ENCODE measurements at regions not wholly inside any gene's neighbourhood (a gene's known extent, or its start where the extent isn't known, plus 50 kb on each side); places are given as distances from the start of the nearest gene placed in this dataset.
A peak's percentile ranks its signal among the peaks of the same experiment; 100 is the strongest.

DNA sequence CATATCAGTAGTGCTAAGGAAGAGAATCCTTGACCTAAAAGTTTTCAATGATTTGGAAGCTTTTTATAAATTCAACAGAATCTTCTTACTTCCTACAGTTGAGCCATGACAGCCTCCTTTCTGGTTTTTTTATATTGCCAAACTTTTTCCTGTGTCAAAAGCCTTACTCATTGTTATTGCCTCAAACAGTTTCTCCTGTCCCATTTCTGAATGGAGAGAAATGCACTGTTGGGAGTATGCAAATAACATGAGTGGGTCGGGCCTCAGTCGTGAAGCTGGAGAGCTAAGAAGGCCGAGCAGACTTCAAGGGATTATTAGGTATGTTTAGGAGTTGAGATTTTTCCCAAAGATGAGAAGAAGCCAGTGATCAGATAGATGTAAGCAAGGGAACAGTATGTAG, 766.4 kb upstream of the KLHL1 start:
- peaks cover 3 to 6% of the 10 kb centered on the region in 2 donors for H3K9me3 Mint-ChIP-seq
- no peaks in the 10 kb centered on the region for H3K36me3 Mint-ChIP-seq
- DNase-seq = no peak
- no peak overlapping the region for H3K27ac Mint-ChIP-seq
- no peak for ATAC-seq (replicated peaks)
- H3K4me3 Mint-ChIP-seq = no peak overlapping the region
- no peaks in the 10 kb centered on the region for H3K27me3 Mint-ChIP-seq
- no peaks in the 10 kb centered on the region for H3K4me1 Mint-ChIP-seq

DNA sequence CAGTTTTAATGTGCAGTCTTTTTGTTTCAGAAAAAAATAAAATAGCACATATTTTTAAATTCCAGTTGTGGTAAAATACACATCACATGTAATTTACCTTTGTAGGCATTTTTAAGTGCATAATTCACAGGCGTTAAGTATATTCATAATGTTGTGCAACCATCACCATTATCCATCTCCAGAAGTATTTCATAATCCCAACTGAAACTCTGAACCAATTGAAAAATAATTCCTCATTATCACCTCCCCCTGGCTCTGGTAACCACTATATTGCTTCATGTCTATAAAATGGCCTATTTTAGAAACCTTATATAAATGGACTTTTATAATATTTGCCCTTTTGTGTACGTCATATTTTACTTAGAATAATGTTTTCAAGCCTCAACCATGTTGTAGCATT, 756.5 kb upstream of the KLHL1 start:
- no peak for ATAC-seq (replicated peaks)
- Mint-ChIP-seq H3K4me3 (no peak overlapping the region), H3K4me1 (no peaks in the 10 kb centered on the region), H3K9me3 (peaks cover 9 to 10% of the 10 kb centered on the region in 2 donors), H3K27me3 (no peaks in the 10 kb centered on the region), H3K27ac (no peak overlapping the region), H3K36me3 (no peaks in the 10 kb centered on the region)
- DNase-seq = no peak

DNA sequence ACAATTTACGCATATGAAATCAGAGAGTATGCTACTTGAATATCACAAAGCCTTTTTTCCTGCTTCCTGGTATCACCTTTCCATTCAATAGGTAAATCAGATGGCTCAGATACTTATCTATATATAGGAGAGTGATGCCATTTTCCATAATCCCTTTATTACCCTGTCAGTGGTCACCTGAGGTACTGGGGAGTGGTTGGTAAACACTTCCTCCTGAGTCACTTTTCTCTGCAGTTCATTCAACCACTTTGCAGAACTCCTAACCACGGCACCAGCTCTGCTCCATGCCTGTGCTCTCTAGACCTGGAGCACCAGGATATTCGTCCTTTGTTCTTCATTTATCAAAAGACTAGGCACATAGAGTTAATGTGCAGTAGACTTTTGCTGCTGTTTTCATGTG, 748.5 kb upstream of the KLHL1 start:
- H3K36me3 Mint-ChIP-seq = no peaks in the 10 kb centered on the region

DNA sequence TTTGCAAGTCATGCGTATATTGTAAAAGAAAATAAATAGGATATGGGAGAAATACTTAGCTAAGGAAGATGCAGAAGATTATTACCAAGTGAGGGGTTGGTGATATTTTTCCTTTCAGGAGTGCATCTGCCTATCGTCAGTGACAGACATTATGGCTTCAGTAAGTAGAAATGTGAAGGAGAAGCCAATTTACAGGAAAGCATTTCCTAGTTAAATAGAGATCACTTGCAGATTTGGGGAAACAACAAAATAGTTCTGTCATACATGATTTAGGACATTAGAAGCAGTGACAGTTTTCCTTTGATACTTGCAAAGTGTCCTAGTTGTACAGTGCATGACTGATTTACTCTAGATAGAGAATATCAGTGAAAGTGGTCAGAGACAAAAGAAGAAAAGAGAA, 747.8 kb upstream of the KLHL1 start:
- H3K27me3 Mint-ChIP-seq = no peaks in the 10 kb centered on the region
- H3K4me1 Mint-ChIP-seq = no peaks in the 10 kb centered on the region
- ATAC-seq (replicated peaks) (no peak), DNase-seq (no peak)
- no peaks in the 10 kb centered on the region for H3K36me3 Mint-ChIP-seq
- H3K27ac Mint-ChIP-seq = no peak overlapping the region
- H3K4me3 Mint-ChIP-seq = no peak overlapping the region
- H3K9me3 Mint-ChIP-seq = peaks cover 3 to 4% of the 10 kb centered on the region in 2 donors

More for the DNA sequence above, 748.5 kb upstream of the KLHL1 start:
- no peaks in the 10 kb centered on the region for H3K4me1 Mint-ChIP-seq
- H3K9me3 Mint-ChIP-seq = peaks cover 8% of the 10 kb centered on the region in 2 donors
- H3K27ac Mint-ChIP-seq = no peak overlapping the region
- no peak overlapping the region for H3K4me3 Mint-ChIP-seq
- ATAC-seq (replicated peaks) (no peak), DNase-seq (no peak)
- no peaks in the 10 kb centered on the region for H3K27me3 Mint-ChIP-seq

DNA sequence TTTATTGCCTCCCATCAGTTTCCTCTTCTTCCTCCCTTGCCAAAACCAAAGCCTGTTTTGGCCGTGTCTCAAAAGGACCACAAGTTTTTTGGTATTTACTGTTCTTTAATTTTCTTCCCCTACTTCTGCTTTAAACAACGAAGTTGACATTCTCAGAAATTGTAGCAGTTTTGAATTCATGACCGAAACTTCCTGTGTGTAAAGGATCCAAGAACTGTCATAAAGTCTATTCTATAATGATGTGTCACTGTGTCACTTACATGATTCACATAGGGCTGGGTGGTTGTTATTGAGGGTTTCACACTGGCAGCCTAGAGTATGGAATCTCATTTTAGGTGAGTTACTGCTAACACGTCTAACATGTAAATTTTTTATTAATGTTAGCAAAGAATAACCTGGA, 741.0 kb upstream of the KLHL1 start:
- Mint-ChIP-seq H3K4me3 (no peak overlapping the region), H3K36me3 (no peaks in the 10 kb centered on the region), H3K4me1 (no peaks in the 10 kb centered on the region), H3K27ac (no peak overlapping the region), H3K27me3 (no peaks in the 10 kb centered on the region), H3K9me3 (peaks cover 8% of the 10 kb centered on the region in 2 donors)
- ATAC-seq (replicated peaks) (peak in 1 of 2 donors; percentile 23), DNase-seq (no peak)

DNA sequence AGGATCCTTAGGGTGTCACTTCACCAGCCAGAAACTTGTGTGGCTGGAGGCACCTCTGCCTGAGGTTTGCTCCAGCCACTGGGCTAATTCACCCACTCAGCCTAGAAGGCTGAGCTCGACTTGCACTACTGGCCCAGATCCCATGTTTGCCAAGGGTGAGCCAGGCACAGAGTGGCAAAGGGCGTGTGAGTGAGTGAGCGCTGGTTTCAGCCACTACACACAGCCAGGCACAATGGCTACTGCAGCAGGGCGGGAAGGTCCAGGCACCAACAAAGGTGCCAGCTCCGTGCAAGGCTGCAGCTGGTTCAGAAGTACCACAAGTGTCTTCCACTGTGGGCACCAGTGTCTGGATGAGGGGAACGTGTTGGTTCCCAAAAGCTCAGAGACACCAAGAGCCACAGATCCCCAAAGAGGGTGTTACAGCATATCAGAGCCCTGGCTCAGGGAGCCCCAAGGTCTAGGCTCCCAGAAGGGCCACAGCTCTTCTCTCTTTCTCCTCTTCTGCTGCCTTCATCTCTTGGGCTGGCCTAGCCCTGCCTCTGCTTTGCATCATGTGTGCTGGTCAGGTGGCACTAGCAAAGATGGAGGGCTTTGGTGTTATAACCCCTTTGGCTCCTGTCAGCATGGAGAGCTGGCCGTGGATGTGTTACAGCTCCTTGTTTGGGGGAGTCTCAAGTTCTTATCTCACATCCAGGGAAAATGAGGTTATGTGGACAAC, 736.3 kb upstream of the KLHL1 start:
- DNase-seq (no peak), ATAC-seq (replicated peaks) (peak in 1 of 2 donors; percentile 26)
- Mint-ChIP-seq H3K27ac (no peak overlapping the region), H3K4me3 (no peak overlapping the region), H3K9me3 (peaks cover 8% of the 10 kb centered on the region in 2 donors), H3K27me3 (no peaks in the 10 kb centered on the region), H3K36me3 (no peaks in the 10 kb centered on the region), H3K4me1 (no peaks in the 10 kb centered on the region)

DNA sequence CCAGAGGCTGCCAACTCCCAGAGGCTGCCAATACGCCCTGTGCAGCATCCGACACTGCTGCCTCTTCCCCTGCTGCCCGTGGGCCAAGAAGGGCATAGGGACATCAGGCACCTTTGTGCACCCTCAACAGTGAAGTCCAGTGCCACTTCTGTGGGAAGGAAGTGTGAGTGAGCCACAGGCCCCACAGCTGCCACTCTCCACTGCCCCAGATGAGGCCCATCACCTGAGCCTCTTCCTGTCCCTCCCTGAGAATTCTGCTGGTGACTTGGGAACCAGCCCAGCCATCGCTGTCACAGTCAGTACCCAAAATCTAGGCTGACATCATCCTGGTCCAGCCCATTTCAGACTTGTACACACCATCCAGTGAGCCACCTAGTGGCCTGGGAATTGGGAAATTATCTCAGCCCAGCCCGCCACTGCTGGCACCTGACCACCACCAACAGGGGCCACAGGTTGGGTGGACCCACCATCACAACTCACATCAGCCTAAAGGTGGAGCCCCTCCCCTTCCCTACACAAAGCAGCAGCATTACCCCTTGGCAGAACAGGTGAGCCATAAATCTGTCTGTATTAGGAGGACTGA, 733.9 kb upstream of the KLHL1 start:
- peak in 1 of 2 donors; percentile 16 for ATAC-seq (replicated peaks)
- H3K36me3 Mint-ChIP-seq = no peaks in the 10 kb centered on the region
- H3K4me3 Mint-ChIP-seq = no peak overlapping the region
- H3K9me3 Mint-ChIP-seq = peaks cover 8 to 10% of the 10 kb centered on the region in 2 donors
- DNase-seq = no peak
- H3K4me1 Mint-ChIP-seq = no peaks in the 10 kb centered on the region
- H3K27ac Mint-ChIP-seq = no peak overlapping the region
- H3K27me3 Mint-ChIP-seq = no peaks in the 10 kb centered on the region

DNA sequence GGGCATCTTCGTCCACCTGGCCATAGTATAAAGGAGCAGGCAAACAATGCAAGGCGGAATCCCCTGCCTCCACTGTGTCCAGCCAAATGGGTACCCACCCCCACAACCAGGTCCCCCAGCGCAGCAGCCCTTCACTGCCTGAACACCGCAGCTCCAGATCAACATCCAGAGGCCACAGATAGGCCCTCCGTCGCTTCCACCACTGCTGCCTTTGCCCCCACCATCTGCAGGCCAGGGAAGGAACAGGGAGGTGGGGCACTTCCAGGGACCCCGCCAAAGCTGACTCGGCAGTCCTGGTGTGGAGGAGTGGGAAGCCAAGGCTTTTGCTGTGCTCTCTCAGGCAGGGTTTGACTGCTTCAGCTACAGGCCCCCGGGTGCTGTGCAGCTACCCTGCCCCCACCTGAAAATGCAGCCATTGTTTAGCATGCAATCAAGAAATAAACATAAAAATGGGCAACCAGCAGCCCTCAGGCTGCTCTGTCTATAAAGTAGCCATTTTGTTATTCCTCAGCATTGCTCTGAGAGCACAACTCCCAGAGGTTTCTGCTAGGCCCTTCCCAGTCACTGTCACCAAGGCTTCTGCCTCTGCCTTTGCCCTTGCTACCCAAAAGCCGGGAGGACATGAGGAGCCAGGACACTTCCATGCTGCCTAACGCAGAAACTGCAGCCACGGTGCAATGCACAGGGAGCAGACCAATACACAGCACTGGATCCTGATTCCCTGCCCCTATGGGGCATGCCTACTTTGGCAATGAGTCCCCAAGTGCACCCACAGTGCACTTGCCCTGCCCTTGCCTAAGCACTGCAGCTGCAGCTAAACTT, 733.2 kb upstream of the KLHL1 start:
- H3K27me3 Mint-ChIP-seq = no peaks in the 10 kb centered on the region
- DNase-seq = no peak
- peaks cover 4 to 8% of the 10 kb centered on the region in 2 donors for H3K9me3 Mint-ChIP-seq
- H3K27ac Mint-ChIP-seq = no peak overlapping the region
- H3K36me3 Mint-ChIP-seq = no peaks in the 10 kb centered on the region
- H3K4me1 Mint-ChIP-seq = no peaks in the 10 kb centered on the region
- no peak overlapping the region for H3K4me3 Mint-ChIP-seq
- ATAC-seq (replicated peaks) = no peak

DNA sequence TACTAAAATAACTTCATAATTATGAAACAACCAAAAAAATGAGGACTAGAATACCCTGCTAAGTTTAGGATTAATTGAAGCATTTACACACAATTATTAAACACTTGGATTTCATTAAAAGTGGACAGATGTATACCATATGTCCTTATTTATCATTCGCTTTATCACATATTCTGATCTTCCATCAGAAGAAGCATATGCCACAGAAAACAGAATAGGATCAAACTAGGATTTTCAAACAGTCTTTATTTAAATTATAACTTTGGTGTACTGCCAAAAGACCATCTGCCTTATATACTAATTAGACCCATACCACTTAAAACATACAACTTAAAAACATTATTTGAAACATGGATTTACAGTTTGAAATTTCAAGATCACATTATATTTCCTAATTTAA, 727.1 kb upstream of the KLHL1 start:
- Mint-ChIP-seq H3K36me3 (no peaks in the 10 kb centered on the region), H3K9me3 (peaks cover 0 to 4% of the 10 kb centered on the region in 2 donors), H3K4me1 (no peaks in the 10 kb centered on the region), H3K27ac (no peak overlapping the region), H3K27me3 (no peaks in the 10 kb centered on the region), H3K4me3 (no peak overlapping the region)
- ATAC-seq (replicated peaks) (no peak), DNase-seq (no peak)

DNA sequence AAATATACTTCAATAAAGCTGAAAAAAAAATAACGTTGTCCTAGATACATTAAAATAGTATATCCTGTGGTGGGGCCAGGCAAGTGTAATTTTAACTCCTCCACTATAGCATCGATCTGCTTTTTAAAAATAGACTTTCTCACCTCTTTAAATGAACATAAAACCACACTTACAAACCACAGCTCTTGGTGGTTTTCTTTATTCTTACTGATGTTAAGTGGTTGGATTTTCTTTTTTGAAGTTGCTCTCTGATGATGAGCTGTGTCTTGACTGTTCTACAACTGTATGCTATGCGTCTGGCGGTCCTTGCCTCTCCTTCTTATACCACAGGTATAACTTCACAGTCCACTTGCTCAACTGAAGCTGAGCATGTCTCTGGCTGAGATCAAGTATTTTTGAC, 721.5 kb upstream of the KLHL1 start:
- Mint-ChIP-seq H3K4me3 (no peak overlapping the region), H3K9me3 (no peaks in the 10 kb centered on the region), H3K27ac (no peak overlapping the region), H3K4me1 (no peaks in the 10 kb centered on the region), H3K27me3 (no peaks in the 10 kb centered on the region), H3K36me3 (no peaks in the 10 kb centered on the region)
- no peak for DNase-seq
- ATAC-seq (replicated peaks) = no peak

DNA sequence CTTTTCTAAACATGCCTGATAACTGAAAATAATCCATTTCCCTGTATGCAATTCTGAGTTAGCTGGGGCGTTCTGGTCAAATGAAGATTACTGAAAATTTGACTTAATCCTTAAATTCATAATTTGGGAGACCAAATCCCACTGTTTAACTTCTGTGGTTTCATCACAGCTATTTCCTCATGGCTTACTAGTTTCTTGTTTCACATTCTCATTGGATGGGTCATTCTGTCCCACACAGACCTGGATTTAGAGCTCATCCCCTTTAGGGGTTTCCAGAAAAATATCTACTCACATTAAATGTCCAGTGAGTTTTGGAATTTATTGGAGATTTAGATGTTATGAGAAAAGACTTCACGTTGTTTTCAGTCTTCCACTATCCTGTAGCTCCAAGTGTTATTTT, 709.3 kb upstream of the KLHL1 start:
- Mint-ChIP-seq H3K36me3 (no peaks in the 10 kb centered on the region), H3K4me1 (no peaks in the 10 kb centered on the region), H3K4me3 (no peak overlapping the region), H3K27ac (no peak overlapping the region), H3K27me3 (no peaks in the 10 kb centered on the region), H3K9me3 (peaks cover 3 to 5% of the 10 kb centered on the region in 2 donors)
- no peak for DNase-seq
- ATAC-seq (replicated peaks) = no peak

DNA sequence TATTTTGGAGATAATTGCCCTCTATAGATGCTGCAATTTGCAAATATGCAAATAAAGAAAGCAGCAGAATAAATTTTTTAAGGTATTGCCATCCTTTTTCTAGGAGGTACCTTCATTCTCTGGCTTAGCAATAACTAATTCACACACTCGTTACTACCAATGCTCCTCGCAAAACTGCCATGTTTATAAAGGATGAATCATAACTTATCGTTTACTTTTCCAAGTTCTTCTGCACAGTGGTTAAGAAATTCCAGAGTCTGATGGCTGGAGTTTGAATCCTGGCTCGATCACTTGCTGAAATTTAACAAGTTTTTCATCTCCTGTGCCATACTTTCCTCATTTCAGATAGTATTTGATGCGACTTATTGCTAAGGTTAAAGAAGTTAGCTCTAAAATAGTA, 708.6 kb upstream of the KLHL1 start:
- no peaks in the 10 kb centered on the region for H3K36me3 Mint-ChIP-seq
- no peaks in the 10 kb centered on the region for H3K27me3 Mint-ChIP-seq

DNA sequence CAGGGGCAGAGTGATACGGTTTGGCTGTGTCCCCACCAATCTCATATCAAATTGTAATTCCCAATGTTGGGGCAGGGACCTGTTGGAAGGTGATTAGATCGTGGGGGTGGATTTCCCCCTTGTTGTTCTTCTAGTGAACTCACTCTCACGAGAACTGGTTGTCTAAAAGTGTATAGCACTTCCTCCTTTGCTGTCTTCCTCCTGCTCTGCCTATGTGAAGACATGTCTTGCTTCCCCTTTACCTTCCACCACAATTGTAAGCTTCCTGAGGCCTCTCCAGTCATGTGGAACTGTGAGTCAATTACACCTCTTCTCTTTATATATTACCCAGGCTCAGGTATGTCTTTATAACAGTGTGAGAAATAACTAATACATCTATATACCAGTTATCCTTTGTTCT, 706.4 kb upstream of the KLHL1 start:
- peak; percentile 58 to 76 for ATAC-seq (replicated peaks)
- DNase-seq = no peak
- no peak overlapping the region for H3K4me3 Mint-ChIP-seq
- H3K27ac Mint-ChIP-seq = no peak overlapping the region
- H3K36me3 Mint-ChIP-seq = no peaks in the 10 kb centered on the region
- no peaks in the 10 kb centered on the region for H3K27me3 Mint-ChIP-seq
- H3K9me3 Mint-ChIP-seq = peaks cover 5 to 9% of the 10 kb centered on the region in 2 donors
- H3K4me1 Mint-ChIP-seq = no peaks in the 10 kb centered on the region

More for the DNA sequence above, 708.6 kb upstream of the KLHL1 start:
- no peaks in the 10 kb centered on the region for H3K4me1 Mint-ChIP-seq
- ATAC-seq (replicated peaks) (no peak), DNase-seq (no peak)
- H3K27ac Mint-ChIP-seq = no peak overlapping the region
- no peak overlapping the region for H3K4me3 Mint-ChIP-seq
- H3K9me3 Mint-ChIP-seq = peaks cover 3 to 5% of the 10 kb centered on the region in 2 donors

DNA sequence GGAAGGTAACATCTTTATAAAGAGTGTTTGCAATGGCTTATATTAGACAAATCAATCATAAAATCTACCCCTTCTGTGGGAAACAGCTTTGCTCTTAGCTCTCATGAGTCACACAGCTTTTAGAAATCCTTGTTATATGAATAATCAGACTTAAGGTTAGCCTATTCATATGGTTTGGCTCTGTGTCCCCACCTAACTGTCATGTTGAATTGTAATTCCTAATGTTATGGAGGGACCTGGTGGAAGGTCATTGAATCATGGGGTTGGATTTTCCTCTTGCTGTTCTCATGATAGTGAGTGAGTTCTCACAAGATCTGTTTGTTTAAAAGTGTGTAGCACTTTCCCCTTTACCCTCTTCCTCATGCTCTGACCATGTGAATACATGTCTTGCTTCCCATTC, 704.2 kb upstream of the KLHL1 start:
- no peak for DNase-seq
- H3K27me3 Mint-ChIP-seq = no peaks in the 10 kb centered on the region
- H3K9me3 Mint-ChIP-seq = peaks cover 6 to 18% of the 10 kb centered on the region in 2 donors
- H3K36me3 Mint-ChIP-seq = no peaks in the 10 kb centered on the region
- no peaks in the 10 kb centered on the region for H3K4me1 Mint-ChIP-seq
- H3K27ac Mint-ChIP-seq = no peak overlapping the region
- no peak overlapping the region for H3K4me3 Mint-ChIP-seq
- ATAC-seq (replicated peaks) = no peak

DNA sequence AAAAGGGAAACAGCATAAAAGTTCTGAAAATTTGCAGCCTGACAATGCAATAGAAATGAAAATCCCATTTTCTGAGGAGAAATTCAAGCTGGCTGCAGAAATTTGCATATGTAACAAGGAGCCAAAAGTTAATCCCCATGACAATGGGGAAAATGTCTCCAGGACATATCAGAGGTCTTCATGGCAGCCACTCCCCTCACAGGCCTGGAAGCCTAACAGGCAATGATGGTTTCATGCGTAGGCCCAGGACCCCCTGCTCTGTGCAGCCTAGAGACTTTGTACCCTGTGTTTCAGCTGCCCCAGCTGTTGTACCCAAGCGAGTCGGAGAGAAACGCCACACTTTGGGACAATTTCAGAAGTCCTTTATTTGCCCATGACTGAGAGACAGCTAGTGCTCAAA, 701.3 kb upstream of the KLHL1 start:
- Mint-ChIP-seq H3K36me3 (no peaks in the 10 kb centered on the region), H3K4me3 (no peak overlapping the region), H3K9me3 (peaks cover 4 to 18% of the 10 kb centered on the region in 2 donors), H3K4me1 (no peaks in the 10 kb centered on the region), H3K27ac (no peak overlapping the region), H3K27me3 (no peaks in the 10 kb centered on the region)
- DNase-seq = no peak
- no peak for ATAC-seq (replicated peaks)

Data from stimulated activated naive B cell treated with anti-CD40 and anti-IgM and Interleukin-4, amounts not matched to agents 10 μg/mL and 1 μg/mL and 100 μg/mL, for 72 hours (primary cell).